WI38 (cell line): ENCODE measurements at regions not wholly inside any gene's neighbourhood (a gene's known extent, or its start where the extent isn't known, plus 50 kb on each side); places are given as distances from the start of the nearest gene placed in this dataset.

Experiments
- H3K4me3 ChIP-seq: 2 replicates; pipeline ENCODE4 v1.5.1; 2011; ENCODE audit warnings: low read depth, mild to moderate bottlenecking, control low read depth, low read length
- CTCF ChIP-seq: IDR thresholded peaks from 2 replicates; pipeline ENCODE4 v1.5.1; 2012; ENCODE audit warnings: low read depth, mild to moderate bottlenecking, control low read depth, low read length

GRCh38 chr21:27130154-27130553 is 163.3 kb upstream of the ADAMTS5 start:
- no peak for TF ChIP-seq CTCF

GRCh38 chr21:27129694-27130093 is 162.8 kb upstream of the ADAMTS5 start:
- no peak overlapping the region for H3K4me3 ChIP-seq
- no peak for TF ChIP-seq CTCF

More at GRCh38 chr21:27130154-27130553, 163.3 kb upstream of the ADAMTS5 start:
- no peak overlapping the region for H3K4me3 ChIP-seq

- no peak for TF ChIP-seq CTCF
These were observed 162.3 kb upstream of the ADAMTS5 start for GRCh38 chr21:27129215-27129614.

GRCh38 chr21:27126140-27126539 is 159.3 kb upstream of the ADAMTS5 start:
- H3K4me3 ChIP-seq: no peak overlapping the region
- TF ChIP-seq CTCF: no peak

More at GRCh38 chr21:27129215-27129614, 162.3 kb upstream of the ADAMTS5 start:
- H3K4me3 ChIP-seq: no peak overlapping the region

GRCh38 chr21:27122686-27123085 is 155.8 kb upstream of the ADAMTS5 start:
- TF ChIP-seq CTCF: no peak
- no peak overlapping the region for H3K4me3 ChIP-seq

GRCh38 chr21:27114111-27114510 is 147.2 kb upstream of the ADAMTS5 start:
- TF ChIP-seq CTCF: no peak
- H3K4me3 ChIP-seq: no peak overlapping the region

GRCh38 chr21:27112186-27112585 is 145.3 kb upstream of the ADAMTS5 start:
- TF ChIP-seq CTCF: no peak
- no peak overlapping the region for H3K4me3 ChIP-seq
